Dermis blood vessel endothelial cell (primary cell): ENCODE measurements at regions not wholly inside any gene's neighbourhood (a gene's known extent, or its start where the extent isn't known, plus 50 kb on each side); places are given as distances from the start of the nearest gene placed in this dataset.
"Not testable (repeated sequence)": the region's sequence is repeated elsewhere in the genome, so short reads cannot be mapped to it uniquely, and the experiment has no call there.

Experiments used
- DNase-seq: peaks from one replicate; pipeline ENCODE4 v3.0.0; 2010

- DNase-seq = no peak
Observed at GRCh38 chr18:41690332-41691127, 264.5 kb upstream of the PIK3C3 start.

GRCh38 chr18:41687138-41687537 is 267.9 kb upstream of the PIK3C3 start:
- DNase-seq = no peak

GRCh38 chr18:41681138-41681880 is 273.7 kb upstream of the PIK3C3 start:
- no peak for DNase-seq

GRCh38 chr18:41674506-41674905 is 280.5 kb upstream of the PIK3C3 start:
- DNase-seq = no peak

- DNase-seq = no peak
Observed at GRCh38 chr18:41666231-41666630, 288.8 kb upstream of the PIK3C3 start.

- no peak for DNase-seq
Observed at GRCh38 chr18:41665210-41665609, 289.8 kb upstream of the PIK3C3 start.

GRCh38 chr18:41660654-41661053 is 294.4 kb upstream of the PIK3C3 start:
- DNase-seq = no peak

GRCh38 chr18:41659438-41660130 is 295.4 kb upstream of the PIK3C3 start:
- DNase-seq = no peak

GRCh38 chr18:41657189-41657588 is 297.8 kb upstream of the PIK3C3 start:
- DNase-seq = no peak

- no peak for DNase-seq
Observed at GRCh38 chr18:41655074-41655473, 300.0 kb upstream of the PIK3C3 start.

GRCh38 chr18:41647914-41648313 is 307.1 kb upstream of the PIK3C3 start:
- no peak for DNase-seq

GRCh38 chr18:41646915-41647620 is 308.0 kb upstream of the PIK3C3 start:
- DNase-seq = no peak

- no peak for DNase-seq
Observed at GRCh38 chr18:41645589-41646360, 309.3 kb upstream of the PIK3C3 start.

- DNase-seq = no peak
Observed at GRCh38 chr18:41644466-41644865, 310.6 kb upstream of the PIK3C3 start.

- DNase-seq = no peak
Observed at GRCh38 chr18:41643427-41643826, 311.6 kb upstream of the PIK3C3 start.

- no peak for DNase-seq
Observed at GRCh38 chr18:41642756-41643155, 312.3 kb upstream of the PIK3C3 start.

- DNase-seq = no peak
Observed at GRCh38 chr18:41639218-41639617, 315.8 kb upstream of the PIK3C3 start.

GRCh38 chr18:41631723-41632285 is 323.2 kb upstream of the PIK3C3 start:
- DNase-seq = not testable (repeated sequence)

GRCh38 chr18:41630232-41630886 is 324.7 kb upstream of the PIK3C3 start:
- no peak for DNase-seq

- no peak for DNase-seq
Observed at GRCh38 chr18:41624460-41624859, 330.6 kb upstream of the PIK3C3 start.

- DNase-seq = no peak
Observed at GRCh38 chr18:41621177-41621576, 333.9 kb upstream of the PIK3C3 start.
